ENCODE measurements at regions not wholly inside any gene's neighbourhood (a gene's known extent, or its start where the extent isn't known, plus 50 kb on each side); places are given as distances from the start of the nearest gene placed in this dataset.
A peak's percentile ranks its signal among the peaks of the same experiment; 100 is the strongest.
"Not testable (repeated sequence)": the region's sequence is repeated elsewhere in the genome, so short reads cannot be mapped to it uniquely, and the experiment has no call there.

DNA sequence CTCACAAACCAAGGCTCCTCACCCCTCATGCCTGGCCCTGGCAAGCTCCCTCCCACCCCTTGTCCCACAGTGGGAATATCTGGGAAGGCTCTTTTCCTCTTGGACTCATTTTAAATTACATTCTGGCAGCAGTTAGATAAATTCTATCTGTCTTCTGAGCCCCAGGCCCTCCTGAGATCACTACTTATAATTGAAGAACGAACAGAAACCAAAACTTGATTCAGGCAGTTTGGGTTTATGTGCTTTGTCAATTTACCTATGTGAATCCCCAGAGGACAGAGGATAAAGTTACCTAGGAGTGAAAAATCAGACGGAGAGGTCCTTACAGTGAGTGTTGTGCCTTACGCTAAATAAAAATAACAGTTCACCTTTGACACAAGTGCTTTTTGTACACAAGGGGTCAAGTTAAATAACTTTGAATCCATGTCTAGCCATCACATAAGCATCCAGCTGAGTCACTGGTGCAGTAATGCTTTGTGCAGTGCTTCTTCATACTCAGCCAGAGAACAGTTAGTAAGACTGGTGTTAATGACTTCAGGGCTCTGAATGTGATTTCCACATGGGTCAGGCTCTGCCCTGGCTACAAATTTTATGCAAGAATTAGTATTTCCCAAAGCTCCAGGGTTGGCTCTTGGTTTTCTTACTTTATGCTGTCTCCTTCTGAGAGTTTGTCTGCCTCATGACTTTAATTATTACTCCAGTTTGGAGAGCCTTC, 329.3 kb downstream of the INSIG2 start (continued):
- no peak for TF ChIP-seq PCBP2 (IDR thresholded peaks at IDR 0.05; ENCODE audit: low read depth, low read length, poor library complexity, severe bottlenecking)
- no peak for TF ChIP-seq ZBTB8A (IDR thresholded peaks at IDR 0.05; ENCODE audit: partially characterized antibody)

GRCh38 chr2:118415186-118415585, 326.9 kb downstream of the INSIG2 start:
- in situ Hi-C loops (cut with MboI); BruUV-seq (replicated peaks); H3K4me3 ChIP-seq; H3K79me2 ChIP-seq (ENCODE audit: control insufficient read depth, insufficient read depth, low read length); DNase-seq (ENCODE audit: extremely low read depth in 1 of 4, low spot score in 3 of 4); H3K9me3 ChIP-seq (replicated peaks; ENCODE audit: control insufficient read depth, insufficient read depth, low read depth, low read length); H3K4me1 ChIP-seq (replicated peaks in 1 of 2; ENCODE audit: control insufficient read depth in 2 of 2, insufficient read depth in 2 of 2, low read length in 2 of 2); FAIRE-seq; intact Hi-C loops (cut with micrococcal nuclease); ATAC-seq; H3K4me2 ChIP-seq (ENCODE audit: insufficient read depth, low read length); H3K9ac ChIP-seq (ENCODE audit: insufficient read depth in 1 of 2, low read depth in 2 of 2, low read length in 2 of 2); H3K27me3 ChIP-seq (ENCODE audit: control insufficient read depth in 2 of 2, insufficient read depth in 2 of 2, low read length in 2 of 2); CTCF ChIA-PET (ENCODE audit: low intra/inter-chr PET ratio); H3K36me3 ChIP-seq (ENCODE audit: control insufficient read depth, insufficient read depth, low read length); H3K9me1 ChIP-seq (ENCODE audit: control insufficient read depth, insufficient read depth, low read length); H3K27ac ChIP-seq (ENCODE audit: extremely low read depth, low read depth, low read length); POLR2A ChIA-PET; H2AFZ ChIP-seq (ENCODE audit: low read depth, low read length); H4K20me1 ChIP-seq (replicated peaks; ENCODE audit: control insufficient read depth, insufficient read depth, low read length): not testable (repeated sequence)
- peak; percentile 90 for TF ChIP-seq ZNF146 (CRISPR knock-in tag; IDR thresholded peaks at IDR 0.05; ENCODE audit: unreplicated experiment)
- whole genome bisulfite sequencing (ENCODE audit: insufficient coverage, low coverage, missing lambda C conversion rate): 0% methylated on average over 1 of the region's 1 CpG

All from K562 (cell line).